KMS-11 (cell line): ENCODE measurements at regions not wholly inside any gene's neighbourhood (a gene's known extent, or its start where the extent isn't known, plus 50 kb on each side); places are given as distances from the start of the nearest gene placed in this dataset.

ENCODE experiments used
- H2AFZ ChIP-seq: fragments of 200-600 bp; sonication (generic); 2 replicates; pipeline ENCODE4 v1.6.1; 2016; ENCODE audit warnings: antibody characterized with exemption, mixed run types, low read depth
- H3K27ac ChIP-seq: fragments of 200-600 bp; sonication (generic); 2 replicates; pipeline ENCODE4 v1.6.1; 2016; ENCODE audit warnings: mild to moderate bottlenecking, mixed run types
- H3K27me3 ChIP-seq: fragments of 200-600 bp; sonication (generic); 2 replicates; pipeline ENCODE4 v1.6.1; 2017; ENCODE audit warnings: mild to moderate bottlenecking, low read depth, mixed run types, moderate library complexity; ENCODE audit not compliant: insufficient read depth
- H3K36me3 ChIP-seq: fragments of 200-600 bp; sonication (generic); 2 replicates; pipeline ENCODE4 v1.6.1; 2017; ENCODE audit warnings: mild to moderate bottlenecking, mixed run types; ENCODE audit not compliant: insufficient read depth
- H3K4me1 ChIP-seq: fragments of 200-600 bp; sonication (generic); 2 replicates; pipeline ENCODE4 v1.6.1; 2016; ENCODE audit warnings: mild to moderate bottlenecking, low read depth, mixed run types; ENCODE audit not compliant: poor library complexity, severe bottlenecking
- H3K4me2 ChIP-seq: fragments of 200-600 bp; sonication (generic); 2 replicates; pipeline ENCODE4 v1.7.0; 2016; ENCODE audit warnings: mild to moderate bottlenecking, mixed run types
- H3K4me3 ChIP-seq: fragments of 200-600 bp; sonication (generic); IDR thresholded peaks from 2 replicates; pipeline ENCODE4 v1.6.1; 2017; ENCODE audit warnings: low read depth, low read length, mixed read lengths; ENCODE audit not compliant: insufficient read depth
- H3K79me2 ChIP-seq: fragments of 200-600 bp; sonication (generic); 2 replicates; pipeline ENCODE4 v1.6.1; 2016; ENCODE audit warnings: low read depth, mixed run types; ENCODE audit not compliant: insufficient read depth
- H3K9ac ChIP-seq: fragments of 200-600 bp; sonication (generic); 2 replicates; pipeline ENCODE4 v1.6.1; 2016; ENCODE audit warnings: mild to moderate bottlenecking, mixed run types
- H4K20me1 ChIP-seq: fragments of 200-600 bp; sonication (generic); 2 replicates; pipeline ENCODE4 v1.6.1; 2016; ENCODE audit warnings: mild to moderate bottlenecking, mixed run types; ENCODE audit not compliant: insufficient read depth
- TF ChIP-seq, protein P1 (sequence below): fragments of 200-600 bp; sonication (generic); conservative IDR thresholded peaks from 2 replicates; pipeline ENCODE4 v1.6.1; 2017; ENCODE audit warnings: low read depth, mild to moderate bottlenecking, antibody characterized with exemption, low read length, moderate library complexity, mixed read lengths

DNA sequence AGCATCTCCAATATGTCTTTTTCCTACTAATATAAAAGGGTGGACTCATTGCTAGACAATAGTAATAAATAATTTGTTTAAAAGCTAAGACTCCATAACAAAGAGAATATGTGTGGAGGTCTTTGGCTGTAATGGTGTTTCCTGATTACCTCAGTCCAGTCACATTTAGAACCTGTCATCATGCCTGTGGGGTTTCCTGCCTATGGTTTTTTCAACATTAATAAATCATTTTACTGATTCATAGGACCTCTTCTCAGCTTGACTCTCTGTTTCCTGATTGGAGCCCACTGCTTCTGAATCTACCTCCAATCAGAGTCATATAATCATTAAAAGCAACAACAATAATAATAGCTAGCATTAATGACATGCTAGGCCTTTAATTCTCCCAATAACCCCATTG, 52.4 kb upstream of the GNAI1 start:
- TF ChIP-seq, protein P1, sequence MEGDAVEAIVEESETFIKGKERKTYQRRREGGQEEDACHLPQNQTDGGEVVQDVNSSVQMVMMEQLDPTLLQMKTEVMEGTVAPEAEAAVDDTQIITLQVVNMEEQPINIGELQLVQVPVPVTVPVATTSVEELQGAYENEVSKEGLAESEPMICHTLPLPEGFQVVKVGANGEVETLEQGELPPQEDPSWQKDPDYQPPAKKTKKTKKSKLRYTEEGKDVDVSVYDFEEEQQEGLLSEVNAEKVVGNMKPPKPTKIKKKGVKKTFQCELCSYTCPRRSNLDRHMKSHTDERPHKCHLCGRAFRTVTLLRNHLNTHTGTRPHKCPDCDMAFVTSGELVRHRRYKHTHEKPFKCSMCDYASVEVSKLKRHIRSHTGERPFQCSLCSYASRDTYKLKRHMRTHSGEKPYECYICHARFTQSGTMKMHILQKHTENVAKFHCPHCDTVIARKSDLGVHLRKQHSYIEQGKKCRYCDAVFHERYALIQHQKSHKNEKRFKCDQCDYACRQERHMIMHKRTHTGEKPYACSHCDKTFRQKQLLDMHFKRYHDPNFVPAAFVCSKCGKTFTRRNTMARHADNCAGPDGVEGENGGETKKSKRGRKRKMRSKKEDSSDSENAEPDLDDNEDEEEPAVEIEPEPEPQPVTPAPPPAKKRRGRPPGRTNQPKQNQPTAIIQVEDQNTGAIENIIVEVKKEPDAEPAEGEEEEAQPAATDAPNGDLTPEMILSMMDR = no peak
- Histone ChIP-seq H3K36me3 (no peaks in the 10 kb centered on the region), H3K79me2 (no peaks in the 10 kb centered on the region), H2AFZ (no peak overlapping the region), H3K27me3 (no peaks in the 10 kb centered on the region), H3K9ac (no peak overlapping the region), H4K20me1 (no peaks in the 10 kb centered on the region), H3K27ac (no peak overlapping the region), H3K4me3 (no peak overlapping the region), H3K4me2 (no peak overlapping the region), H3K4me1 (peaks cover 4% of the 10 kb centered on the region)

DNA sequence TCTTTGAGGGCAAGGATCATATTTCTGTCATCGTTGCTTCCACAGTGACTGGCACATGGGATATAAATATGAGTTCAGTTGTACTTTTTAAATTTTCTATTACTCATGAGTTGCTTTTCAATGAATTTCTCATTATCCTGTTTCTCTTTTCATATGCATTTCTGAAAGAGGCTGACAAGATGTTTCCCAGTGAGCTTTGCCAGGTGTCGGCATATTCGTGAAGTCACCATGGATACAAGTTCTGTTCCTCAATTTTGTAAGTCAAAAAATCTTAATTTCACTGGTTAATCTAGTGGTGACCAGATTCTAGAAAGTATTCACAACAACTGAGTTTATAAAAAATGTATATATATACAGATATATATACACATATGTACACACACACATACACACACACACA, 55.7 kb upstream of the GNAI1 start:
- Histone ChIP-seq H3K9ac (no peak overlapping the region), H3K27me3 (no peaks in the 10 kb centered on the region), H2AFZ (no peak overlapping the region), H3K4me2 (0 out of 2 replicates have a peak overlapping the region, but pooled peaks have one; percentile 38), H4K20me1 (no peaks in the 10 kb centered on the region), H3K27ac (no peak overlapping the region), H3K79me2 (no peaks in the 10 kb centered on the region), H3K4me3 (no peak overlapping the region), H3K4me1 (peaks cover 4% of the 10 kb centered on the region), H3K36me3 (no peaks in the 10 kb centered on the region)
- TF ChIP-seq, protein P1 = no peak

- TF ChIP-seq, protein P1 = no peak
- Histone ChIP-seq H3K27ac (no peak overlapping the region), H3K27me3 (no peaks in the 10 kb centered on the region), H4K20me1 (no peaks in the 10 kb centered on the region), H3K4me2 (peak overlapping the region; percentile 38), H3K4me3 (no peak overlapping the region), H3K9ac (no peak overlapping the region), H3K79me2 (no peaks in the 10 kb centered on the region), H3K36me3 (no peaks in the 10 kb centered on the region), H2AFZ (peak overlapping the region; percentile 53), H3K4me1 (peaks cover 4% of the 10 kb centered on the region)
Observed at GRCh38 chr7:80078159-80078731, 56.4 kb upstream of the GNAI1 start.

GRCh38 chr7:80070391-80070790, 64.2 kb upstream of the GNAI1 start:
- no peak overlapping the region for H3K4me2 ChIP-seq
- no peak overlapping the region for H3K27ac ChIP-seq
- no peaks in the 10 kb centered on the region for H3K4me1 ChIP-seq
- no peak overlapping the region for H3K4me3 ChIP-seq
- H3K79me2 ChIP-seq = no peaks in the 10 kb centered on the region
- no peak overlapping the region for H3K9ac ChIP-seq
- no peak overlapping the region for H2AFZ ChIP-seq
- no peaks in the 10 kb centered on the region for H3K36me3 ChIP-seq
- no peaks in the 10 kb centered on the region for H4K20me1 ChIP-seq
- TF ChIP-seq, protein P1 = no peak
- H3K27me3 ChIP-seq = no peaks in the 10 kb centered on the region
